Osteoblast (primary cell): ENCODE measurements at regions not wholly inside any gene's neighbourhood (a gene's known extent, or its start where the extent isn't known, plus 50 kb on each side); places are given as distances from the start of the nearest gene placed in this dataset.

Experiments
- DNase-seq: peaks from one replicate; pipeline ENCODE4 v3.0.0; 2011; ENCODE audit warnings: low spot score, mixed read lengths; ENCODE audit not compliant: insufficient read length; ENCODE audit errors: missing footprints
- H2AFZ ChIP-seq: 2 replicates; pipeline ENCODE4 v1.6.0; 2011; ENCODE audit warnings: mild to moderate bottlenecking, low read length
- H3K27ac ChIP-seq: 2 replicates; pipeline ENCODE4 v1.5.1; 2011; ENCODE audit warnings: mild to moderate bottlenecking, low read depth, low read length, moderate library complexity
- H3K27me3 ChIP-seq: 2 replicates; pipeline ENCODE4 v1.6.0; 2012; ENCODE audit warnings: mild to moderate bottlenecking, control low read depth, inconsistent platforms, low read length, moderate library complexity; ENCODE audit not compliant: insufficient read depth
- H3K36me3 ChIP-seq: 2 replicates; pipeline ENCODE4 v1.5.1; 2011; ENCODE audit warnings: mild to moderate bottlenecking, low read length, control low read depth, moderate library complexity; ENCODE audit not compliant: insufficient read depth
- H3K4me1 ChIP-seq: 2 replicates; pipeline ENCODE4 v1.5.1; 2011; ENCODE audit warnings: mild to moderate bottlenecking, low read length, control low read depth, moderate library complexity; ENCODE audit not compliant: insufficient read depth
- H3K4me2 ChIP-seq: 2 replicates; pipeline ENCODE4 v1.6.0; 2011; ENCODE audit warnings: mild to moderate bottlenecking, low read length; ENCODE audit not compliant: insufficient read depth
- H3K4me3 ChIP-seq: fragments of 200-600 bp; sonication (generic); 3 replicates; pipeline ENCODE4 v1.5.1; 2012; ENCODE audit warnings: mild to moderate bottlenecking, low read length, inconsistent platforms; ENCODE audit not compliant: insufficient read depth
- H3K79me2 ChIP-seq: 2 replicates; pipeline ENCODE4 v1.6.0; 2012; ENCODE audit warnings: mild to moderate bottlenecking, low read length, control low read depth, inconsistent platforms; ENCODE audit not compliant: insufficient read depth
- H3K9me3 ChIP-seq: 2 replicates; pipeline ENCODE4 v1.5.1; 2011; ENCODE audit warnings: low read depth, low read length, control low read depth
- H4K20me1 ChIP-seq: 2 replicates; pipeline ENCODE4 v1.6.0; 2012; ENCODE audit warnings: mild to moderate bottlenecking, low read length, control low read depth; ENCODE audit not compliant: insufficient read depth
- CTCF ChIP-seq: IDR thresholded peaks from 2 replicates; pipeline ENCODE4 v1.5.1; 2011; ENCODE audit warnings: mild to moderate bottlenecking, low read depth, low read length, moderate library complexity; ENCODE audit errors: extremely low read depth

- no peaks in the 10 kb centered on the region for H3K4me1 ChIP-seq
- no peaks in the 10 kb centered on the region for H3K36me3 ChIP-seq
- no peaks in the 10 kb centered on the region for H3K27me3 ChIP-seq
- no peak for DNase-seq
- H2AFZ ChIP-seq, result no peak overlapping the region
- TF ChIP-seq CTCF, result no peak
- no peak overlapping the region for H3K4me3 ChIP-seq
- no peak overlapping the region for H3K27ac ChIP-seq
- H3K4me2 ChIP-seq, result no peak overlapping the region
- H3K79me2 ChIP-seq, result no peaks in the 10 kb centered on the region
- H4K20me1 ChIP-seq, result no peaks in the 10 kb centered on the region
- no peaks in the 10 kb centered on the region for H3K9me3 ChIP-seq
Measured at GRCh38 chr10:4399556-4399955, 426.5 kb upstream of the AKR1E2 start.

GRCh38 chr10:4398602-4399001 lies 427.4 kb upstream of the AKR1E2 start:
- no peaks in the 10 kb centered on the region for H3K27me3 ChIP-seq
- H3K79me2 ChIP-seq, result no peaks in the 10 kb centered on the region
- no peak overlapping the region for H3K27ac ChIP-seq
- H3K4me1 ChIP-seq, result no peaks in the 10 kb centered on the region
- H4K20me1 ChIP-seq, result no peaks in the 10 kb centered on the region
- no peak overlapping the region for H3K4me3 ChIP-seq
- no peaks in the 10 kb centered on the region for H3K9me3 ChIP-seq
- H2AFZ ChIP-seq, result no peak overlapping the region
- no peak overlapping the region for H3K4me2 ChIP-seq
- no peak for TF ChIP-seq CTCF
- H3K36me3 ChIP-seq, result no peaks in the 10 kb centered on the region
- no peak for DNase-seq

- Histone ChIP-seq H4K20me1 (no peaks in the 10 kb centered on the region), H3K4me1 (no peaks in the 10 kb centered on the region), H3K27me3 (no peaks in the 10 kb centered on the region), H2AFZ (no peak overlapping the region), H3K36me3 (no peaks in the 10 kb centered on the region), H3K4me2 (no peak overlapping the region), H3K79me2 (no peaks in the 10 kb centered on the region), H3K4me3 (no peak overlapping the region), H3K27ac (no peak overlapping the region), H3K9me3 (no peaks in the 10 kb centered on the region)
- TF ChIP-seq CTCF, result no peak
- no peak for DNase-seq
Measured at GRCh38 chr10:4397337-4397736, 428.7 kb upstream of the AKR1E2 start.

GRCh38 chr10:4396401-4397283 lies 429.4 kb upstream of the AKR1E2 start:
- Histone ChIP-seq H4K20me1 (no peaks in the 10 kb centered on the region), H3K36me3 (no peaks in the 10 kb centered on the region), H3K4me1 (no peaks in the 10 kb centered on the region), H3K79me2 (no peaks in the 10 kb centered on the region), H3K27ac (no peak overlapping the region), H3K4me2 (no peak overlapping the region), H3K27me3 (no peaks in the 10 kb centered on the region), H3K4me3 (no peak overlapping the region), H2AFZ (no peak overlapping the region), H3K9me3 (no peaks in the 10 kb centered on the region)
- DNase-seq, result no peak
- no peak for TF ChIP-seq CTCF
